Epithelial cell of esophagus (primary cell): ENCODE measurements at regions not wholly inside any gene's neighbourhood (a gene's known extent, or its start where the extent isn't known, plus 50 kb on each side); places are given as distances from the start of the nearest gene placed in this dataset.

ENCODE experiments used
- DNase-seq: peaks from one replicate; pipeline ENCODE4 v3.0.0; 2010; ENCODE audit warnings: low read depth
- H3K4me3 ChIP-seq: 2 replicates; pipeline ENCODE4 v1.5.1; 2011; ENCODE audit warnings: mild to moderate bottlenecking, low read length, control low read depth
- TF ChIP-seq, protein P1 (sequence below): IDR thresholded peaks from 2 replicates; pipeline ENCODE4 v1.5.1; 2011; ENCODE audit warnings: low read depth, mild to moderate bottlenecking, low read length, control low read depth, inconsistent platforms; ENCODE audit not compliant: insufficient read depth; ENCODE audit errors: missing control alignments

DNA sequence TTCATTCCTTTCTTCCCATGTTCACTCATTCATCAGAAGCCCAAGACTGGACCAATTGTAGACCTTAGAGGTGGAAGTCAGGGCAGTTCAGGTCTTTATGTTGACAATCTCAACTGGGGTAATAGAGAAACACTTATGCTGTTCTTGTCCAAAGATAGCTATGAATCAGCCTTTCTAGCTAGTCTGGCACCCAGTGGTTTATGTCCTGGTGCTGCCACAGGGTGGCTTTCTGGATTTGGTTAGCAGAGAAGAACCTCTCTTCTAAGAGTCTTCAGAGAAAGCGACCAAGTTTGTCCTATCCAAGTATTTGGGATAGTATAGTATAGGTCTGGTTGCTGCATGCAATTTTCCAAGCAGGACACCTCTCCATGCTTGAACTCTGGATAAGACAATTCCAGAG lies 83.3 kb downstream of the NOG start:
- TF ChIP-seq, protein P1, sequence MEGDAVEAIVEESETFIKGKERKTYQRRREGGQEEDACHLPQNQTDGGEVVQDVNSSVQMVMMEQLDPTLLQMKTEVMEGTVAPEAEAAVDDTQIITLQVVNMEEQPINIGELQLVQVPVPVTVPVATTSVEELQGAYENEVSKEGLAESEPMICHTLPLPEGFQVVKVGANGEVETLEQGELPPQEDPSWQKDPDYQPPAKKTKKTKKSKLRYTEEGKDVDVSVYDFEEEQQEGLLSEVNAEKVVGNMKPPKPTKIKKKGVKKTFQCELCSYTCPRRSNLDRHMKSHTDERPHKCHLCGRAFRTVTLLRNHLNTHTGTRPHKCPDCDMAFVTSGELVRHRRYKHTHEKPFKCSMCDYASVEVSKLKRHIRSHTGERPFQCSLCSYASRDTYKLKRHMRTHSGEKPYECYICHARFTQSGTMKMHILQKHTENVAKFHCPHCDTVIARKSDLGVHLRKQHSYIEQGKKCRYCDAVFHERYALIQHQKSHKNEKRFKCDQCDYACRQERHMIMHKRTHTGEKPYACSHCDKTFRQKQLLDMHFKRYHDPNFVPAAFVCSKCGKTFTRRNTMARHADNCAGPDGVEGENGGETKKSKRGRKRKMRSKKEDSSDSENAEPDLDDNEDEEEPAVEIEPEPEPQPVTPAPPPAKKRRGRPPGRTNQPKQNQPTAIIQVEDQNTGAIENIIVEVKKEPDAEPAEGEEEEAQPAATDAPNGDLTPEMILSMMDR = peak; percentile 26
- H3K4me3 ChIP-seq = no peak overlapping the region
- peak; percentile 27 for DNase-seq

DNA sequence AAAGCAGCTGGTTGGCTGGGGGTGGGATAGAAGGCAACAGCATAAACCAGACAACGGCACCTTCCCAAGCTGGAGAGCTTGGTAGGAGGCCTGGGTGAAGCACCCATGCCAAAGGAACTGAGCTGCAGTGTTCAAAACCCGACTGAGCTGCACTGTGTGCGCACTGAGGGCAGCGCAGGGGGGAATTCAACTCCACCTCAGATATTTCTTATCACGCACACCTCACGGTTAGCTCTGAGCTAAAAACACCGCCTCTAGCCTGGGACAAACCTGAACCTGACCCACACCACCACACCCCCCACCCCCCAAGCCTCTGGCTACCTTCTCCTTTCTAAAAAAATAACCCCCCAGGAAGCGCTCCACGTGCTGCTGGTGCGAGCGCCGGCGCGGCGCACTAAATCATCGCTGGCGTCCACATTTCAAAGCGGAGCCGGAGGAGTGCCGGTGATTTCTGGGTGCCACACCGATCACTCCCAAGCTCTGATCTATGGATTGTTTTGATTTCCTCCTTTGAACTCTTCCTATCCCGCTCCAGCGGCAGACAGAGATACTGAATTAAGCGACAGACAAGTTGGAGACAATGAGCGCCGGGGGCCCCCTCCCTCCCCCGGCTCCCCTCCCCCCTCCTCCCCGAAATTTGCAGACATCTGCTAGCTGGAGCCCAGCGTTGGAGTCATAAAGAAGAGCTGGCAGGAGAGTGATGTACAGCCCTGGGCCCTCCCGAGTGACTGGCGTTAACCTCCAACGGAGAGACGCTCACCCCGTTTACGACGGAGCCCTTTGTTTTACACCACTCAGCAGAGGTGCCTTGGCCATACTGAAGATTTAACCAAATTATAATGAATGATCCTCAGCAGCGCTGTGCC lies 85.0 kb downstream of the NOG start:
- peak overlapping the region; percentile 26 for H3K4me3 ChIP-seq
- TF ChIP-seq, protein P1 = no peak
- no peak for DNase-seq

- TF ChIP-seq, protein P1 = peak; percentile 61
- peak overlapping the region; percentile 26 for H3K4me3 ChIP-seq
- peak; percentile 47 for DNase-seq
Observed at GRCh38 chr17:56679115-56679776, 85.7 kb downstream of the NOG start.

GRCh38 chr17:56679777-56680422 lies 86.4 kb downstream of the NOG start:
- TF ChIP-seq, protein P1 = no peak
- no peak overlapping the region for H3K4me3 ChIP-seq
- DNase-seq = peak; percentile 78

DNA sequence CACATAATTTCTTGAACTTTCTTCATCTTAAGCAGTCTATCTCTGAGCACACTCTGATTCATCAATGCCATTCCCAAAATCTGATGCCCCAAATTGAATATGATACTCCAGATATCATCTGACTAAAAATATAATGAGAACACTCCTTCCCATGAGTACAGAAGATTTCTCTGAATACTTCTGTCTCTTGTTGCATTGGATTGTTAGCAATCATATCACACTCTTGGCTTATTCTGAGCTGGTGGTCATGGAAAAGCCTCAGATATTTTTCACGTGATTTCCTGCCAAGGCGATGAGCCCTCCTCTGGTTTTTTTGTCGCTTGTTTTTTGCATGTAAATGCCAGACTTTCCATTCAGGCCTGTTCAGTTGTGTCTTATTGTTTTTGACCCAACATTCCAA lies 87.2 kb downstream of the NOG start:
- H3K4me3 ChIP-seq = no peak overlapping the region
- no peak for DNase-seq
- TF ChIP-seq, protein P1 = no peak

DNA sequence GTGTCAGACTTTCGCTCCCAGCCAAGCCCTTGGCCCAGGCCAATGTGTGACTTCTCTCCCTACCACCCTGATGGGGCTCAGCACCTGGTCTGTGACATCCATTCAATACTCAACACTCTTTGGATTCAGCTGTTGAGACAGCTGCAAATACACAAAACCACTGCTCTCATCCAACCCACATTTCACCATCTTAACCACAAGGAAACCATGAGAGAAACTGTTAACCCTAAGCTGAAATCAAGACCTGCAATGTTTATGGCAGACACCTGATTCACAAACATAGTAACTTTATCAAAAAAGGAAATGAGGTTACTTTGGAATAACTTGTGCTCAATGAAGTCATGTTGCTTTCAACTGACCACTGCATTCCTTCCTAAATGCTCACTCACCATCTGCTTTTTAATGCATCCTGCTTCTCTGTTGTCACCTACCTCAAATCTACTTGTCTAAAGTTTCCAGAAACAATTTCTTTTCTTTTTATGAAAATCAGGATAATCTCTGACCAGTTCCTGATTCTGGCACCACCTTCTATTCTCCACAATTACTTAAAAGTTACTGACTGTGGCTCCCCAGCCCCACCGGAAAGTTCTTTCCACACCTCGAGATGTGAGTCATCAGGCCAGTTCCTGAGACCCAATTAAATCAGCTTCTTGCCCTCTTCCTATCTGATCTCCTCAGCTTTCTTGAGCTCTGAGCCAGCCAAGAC lies 88.2 kb downstream of the NOG start:
- TF ChIP-seq, protein P1 = no peak
- H3K4me3 ChIP-seq = no peak overlapping the region
- DNase-seq = peak; percentile 77
